H1 (cell line): ENCODE measurements at regions not wholly inside any gene's neighbourhood (a gene's known extent, or its start where the extent isn't known, plus 50 kb on each side); places are given as distances from the start of the nearest gene placed in this dataset.

Experiments
- CTCF ChIA-PET: fragments of 300-600 bp; sonication (Branson Sonifier 250); formaldehyde crosslinking; loops from one replicate; lab custom pipeline; 2021; ENCODE audit not compliant: partially characterized antibody; lab: Charles Lee
- POLR2A ChIA-PET: fragments of 300-600 bp; sonication (Branson Sonifier 250); formaldehyde crosslinking; loops from one replicate; lab custom pipeline; 2021; ENCODE audit warnings: inconsistent platforms; ENCODE audit not compliant: partially characterized antibody; lab: Charles Lee
- DNase-seq, 2 experiments: peaks; one replicate each; pipeline versions ENCODE4 v3.0.0 to v3.0.0-alpha.2; 2010 to 2022; ENCODE audit warnings: low spot score in 2 of 2, low read depth in 1 of 2, mixed read lengths in 1 of 2
- FAIRE-seq: peaks from 2 replicates; lab custom pipeline; 2011; peaks lifted over from hg19 to GRCh38; lab: Jason Lieb, UNC
- H2AFZ ChIP-seq: 2 replicates; pipeline ENCODE4 v1.8.1; 2012; ENCODE audit warnings: low read length, inconsistent platforms
- H2AK5ac ChIP-seq: 2 replicates; pipeline ENCODE4 v1.6.1; 2013; ENCODE audit warnings: low read depth, low read length
- H2BK120ac ChIP-seq: replicated peaks from 2 replicates; pipeline ENCODE3; 2013; ENCODE audit warnings: low read depth, low read length, inconsistent platforms
- H2BK12ac ChIP-seq: 2 replicates; pipeline ENCODE4 v1.6.1; 2013; ENCODE audit warnings: low read depth, low read length
- H2BK15ac ChIP-seq: 2 replicates; pipeline ENCODE4 v1.6.1; 2013; ENCODE audit warnings: low read length
- H2BK20ac ChIP-seq: 2 replicates; pipeline ENCODE4 v1.6.1; 2013; ENCODE audit warnings: low read length
- H2BK5ac ChIP-seq: 2 replicates; pipeline ENCODE4 v1.6.1; 2013; ENCODE audit warnings: low read depth, low read length
- H3K14ac ChIP-seq: 2 replicates; pipeline ENCODE4 v1.6.1; 2013; ENCODE audit warnings: inconsistent platforms; ENCODE audit not compliant: insufficient read length
- H3K18ac ChIP-seq: 2 replicates; pipeline ENCODE4 v1.6.1; 2013; ENCODE audit warnings: low read length; ENCODE audit errors: extremely low read depth
- H3K23ac ChIP-seq: 2 replicates; pipeline ENCODE4 v1.6.1; 2013; ENCODE audit warnings: inconsistent platforms; ENCODE audit not compliant: insufficient read length
- H3K23me2 ChIP-seq: 2 replicates; pipeline ENCODE4 v1.6.1; 2013; ENCODE audit warnings: low read depth, low read length
- H3K27ac ChIP-seq: 2 replicates; pipeline ENCODE4 v1.6.1; 2011; ENCODE audit warnings: low read depth, low read length, inconsistent platforms
- H3K27me3 ChIP-seq, 4 experiments: replicated peaks in 1 of 4; 1 replicate in 1 of 4; 2 replicates in 3 of 4; pipeline versions ENCODE4 v1.6.1 to v1.8.1; 2011 to 2013; ENCODE audit warnings: low read length in 3 of 4, mild to moderate bottlenecking in 3 of 4, inconsistent platforms in 2 of 4, mixed read lengths in 2 of 4, moderate library complexity in 1 of 4; ENCODE audit not compliant: control insufficient read depth in 3 of 4, insufficient read depth in 3 of 4; ENCODE audit errors: extremely low read depth in 1 of 4
- H3K36me3 ChIP-seq, 4 experiments: 2 replicates each; pipeline versions ENCODE4 v1.6.1 to v1.8.1; 2011 to 2013; ENCODE audit warnings: mild to moderate bottlenecking in 4 of 4, low read length in 3 of 4, moderate library complexity in 2 of 4, control low read depth in 1 of 4, inconsistent platforms in 1 of 4; ENCODE audit not compliant: insufficient read depth in 4 of 4, control insufficient read depth in 2 of 4
- H3K4ac ChIP-seq: replicated peaks from 2 replicates; pipeline ENCODE3; 2013; ENCODE audit warnings: low read length, low read depth, mixed read lengths, inconsistent platforms; ENCODE audit not compliant: insufficient read length
- H3K4me1 ChIP-seq, 4 experiments: replicated peaks in 1 of 4; 1 replicate in 1 of 4; 2 replicates in 3 of 4; pipeline versions ENCODE4 v1.6.1 to v1.8.1; 2011 to 2013; ENCODE audit warnings: low read length in 3 of 4, inconsistent platforms in 2 of 4, mixed read lengths in 1 of 4; ENCODE audit not compliant: insufficient read depth in 4 of 4, control insufficient read depth in 3 of 4
- H3K4me2 ChIP-seq, 2 experiments: 2 replicates each; pipeline versions ENCODE4 v1.6.1 to v1.8.1; 2011 to 2013; ENCODE audit warnings: low read depth in 2 of 2, low read length in 2 of 2, control low read depth in 1 of 2, inconsistent platforms in 1 of 2, mild to moderate bottlenecking in 1 of 2; ENCODE audit not compliant: insufficient read depth in 1 of 2
- H3K4me3 ChIP-seq, 4 experiments: fragments of 200-600, 300-600 bp in 1 of 4; sonication (generic), shearing (Covaris generic), sonication (Bioruptor Twin) in 1 of 4; 2 replicates each; pipeline versions ENCODE4 v1.5.1 to v1.8.1; 2011 to 2016; ENCODE audit warnings: low read length in 4 of 4, low read depth in 3 of 4, control low read depth in 2 of 4, inconsistent platforms in 2 of 4, mild to moderate bottlenecking in 2 of 4, mixed read lengths in 1 of 4, moderate library complexity in 1 of 4; ENCODE audit not compliant: insufficient read depth in 2 of 4; ENCODE audit errors: extremely low read depth in 1 of 4
- H3K56ac ChIP-seq: replicated peaks from 2 replicates; pipeline ENCODE3; 2013; ENCODE audit warnings: low read depth, mild to moderate bottlenecking, mixed read lengths, low read length, inconsistent platforms; ENCODE audit not compliant: insufficient read length
- H3K79me1 ChIP-seq: 2 replicates; pipeline ENCODE4 v1.6.1; 2013; ENCODE audit warnings: low read depth, low read length, control low read depth
- H3K79me2 ChIP-seq, 2 experiments: 2 replicates each; pipeline versions ENCODE4 v1.6.1 to v1.8.1; 2012 to 2013; ENCODE audit warnings: low read length in 2 of 2, mild to moderate bottlenecking in 2 of 2, inconsistent platforms in 1 of 2; ENCODE audit not compliant: insufficient read depth in 2 of 2, control insufficient read depth in 1 of 2
- H3K9ac ChIP-seq, 4 experiments: replicated peaks in 1 of 4; 1 replicate in 1 of 4; 2 replicates in 3 of 4; pipeline versions ENCODE4 v1.6.1 to v1.8.1; 2011 to 2013; ENCODE audit warnings: low read depth in 3 of 4, low read length in 3 of 4, control low read depth in 2 of 4, mild to moderate bottlenecking in 2 of 4, moderate library complexity in 2 of 4, inconsistent platforms in 1 of 4; ENCODE audit errors: extremely low read depth in 1 of 4
- H3K9me3 ChIP-seq, 2 experiments: 2 replicates each; pipeline versions ENCODE4 v1.6.1 to v1.8.1; 2012 to 2013; ENCODE audit warnings: mild to moderate bottlenecking in 2 of 2, moderate library complexity in 2 of 2, control low read depth in 1 of 2, inconsistent platforms in 1 of 2, low read depth in 1 of 2, low read length in 1 of 2, mixed read lengths in 1 of 2; ENCODE audit not compliant: insufficient read depth in 2 of 2
- H4K20me1 ChIP-seq, 2 experiments: replicated peaks in 1 of 2; 2 replicates each; pipeline versions ENCODE3 to v1.8.1; 2011 to 2013; ENCODE audit warnings: inconsistent platforms in 2 of 2, low read length in 2 of 2, mild to moderate bottlenecking in 1 of 2; ENCODE audit not compliant: insufficient read depth in 2 of 2, control insufficient read depth in 1 of 2
- H4K5ac ChIP-seq: 2 replicates; pipeline ENCODE4 v1.6.1; 2013; ENCODE audit warnings: low read length, low read depth, mixed read lengths, inconsistent platforms; ENCODE audit not compliant: insufficient read length
- H4K8ac ChIP-seq: 2 replicates; pipeline ENCODE4 v1.8.0; 2013; ENCODE audit warnings: mild to moderate bottlenecking, moderate library complexity, low read length, inconsistent platforms; ENCODE audit not compliant: insufficient read depth; ENCODE audit errors: extremely low read depth
- H4K91ac ChIP-seq: replicated peaks from 2 replicates; pipeline ENCODE3; 2013; ENCODE audit warnings: low read length, mixed read lengths, inconsistent platforms; ENCODE audit not compliant: insufficient read length
- EGR1 ChIP-seq: IDR thresholded peaks from 2 replicates; pipeline ENCODE4 v1.6.1; 2011; ENCODE audit warnings: low read depth, low read length, borderline replicate concordance
- SIN3A ChIP-seq, 2 experiments: IDR thresholded peaks in 1 of 2; conservative IDR thresholded peaks in 1 of 2; 2 replicates each; pipeline ENCODE4 v1.6.1; 2011 to 2012; ENCODE audit warnings: low read length in 2 of 2, improper control_type of control experiment in 1 of 2, low read depth in 1 of 2, mild to moderate bottlenecking in 1 of 2
- TCF12 ChIP-seq: IDR thresholded peaks from 2 replicates; pipeline ENCODE4 v1.6.1; 2011; ENCODE audit warnings: low read depth, mild to moderate bottlenecking, low read length
- WGBS, 2 experiments: shearing (Covaris generic) in 1 of 2; methylation state at CpG; one replicate each; pipeline versions ENCODE4 v1.1.6 to v1.1.7; 2013 to 2015; ENCODE audit warnings: low lambda C conversion rate in 2 of 2, mixed read lengths in 2 of 2, inconsistent platforms in 1 of 2, low coverage in 1 of 2, missing lambda C conversion rate in 1 of 2; ENCODE audit not compliant: insufficient replicate concordance in 2 of 2, insufficient coverage in 1 of 2, insufficient read length in 1 of 2; ENCODE audit errors: extremely low coverage in 1 of 2, missing lambda C conversion rate in 1 of 2; 5-methylcytosine and 5-hydroxymethylcytosine counted together

DNA sequence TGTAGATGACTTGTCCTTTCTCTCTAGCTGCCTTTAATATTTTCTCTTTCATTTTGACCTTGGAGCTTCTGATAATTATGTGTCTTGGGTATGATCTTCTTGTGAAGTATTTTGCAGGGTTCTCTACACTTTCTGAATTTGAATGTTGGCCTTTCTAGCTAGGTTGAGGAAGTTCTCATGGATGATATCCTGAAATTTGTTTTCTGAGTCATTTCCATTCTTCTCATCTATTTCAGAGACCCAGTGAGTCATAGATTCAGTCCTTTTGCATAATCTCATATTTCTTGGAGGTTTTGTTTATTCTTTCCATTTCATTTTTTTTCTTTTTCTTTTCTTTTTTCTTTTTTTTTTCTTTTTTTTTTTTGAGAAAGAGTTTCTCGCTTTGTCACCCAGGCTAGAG lies 585.7 kb upstream of the PABPC4L start:
- H3K23me2 ChIP-seq = no peaks in the 10 kb centered on the region
- TF ChIP-seq EGR1 (no peak), SIN3A (conservative IDR thresholded peaks at IDR 0.05 in 1 of 2, IDR thresholded peaks at IDR 0.05 in 1 of 2; ENCODE audit: low read depth in 1 of 2, low read length in 2 of 2) (no peak), TCF12 (no peak)

More for the DNA sequence above, 585.7 kb upstream of the PABPC4L start:
- Histone ChIP-seq H3K4ac (no peak overlapping the region), H4K91ac (no peak overlapping the region), H4K20me1 (no peaks in the 10 kb centered on the region), H3K79me1 (no peaks in the 10 kb centered on the region), H3K4me3 (no peak overlapping the region), H3K36me3 (no peaks in the 10 kb centered on the region), H3K4me1 (no peaks in the 10 kb centered on the region), H3K56ac (no peak overlapping the region), H2BK5ac (no peak overlapping the region), H3K14ac (no peak overlapping the region), H3K18ac (no peak overlapping the region), H2BK120ac (no peak overlapping the region), H3K9me3 (no peaks in the 10 kb centered on the region), H3K23ac (no peak overlapping the region), H4K5ac (no peak overlapping the region), H3K27ac (no peak overlapping the region), H2AFZ (no peak overlapping the region), H2BK12ac (no peak overlapping the region), H4K8ac (no peak overlapping the region), H3K79me2 (no peaks in the 10 kb centered on the region), H3K9ac (no peak overlapping the region), H3K4me2 (no peak overlapping the region), H2AK5ac (no peak overlapping the region), H2BK20ac (no peak overlapping the region), H3K27me3 (no peaks in the 10 kb centered on the region), H2BK15ac (no peak overlapping the region)
- WGBS, 2 experiments = no CpG with 5 or more reads among the region's 1 CpG
- CTCF ChIA-PET = no interaction called here
- DNase-seq = no peak
- no peak for FAIRE-seq
- POLR2A ChIA-PET = no interaction called here
